ENCODE measurements at regions not wholly inside any gene's neighbourhood (a gene's known extent, or its start where the extent isn't known, plus 50 kb on each side); places are given as distances from the start of the nearest gene placed in this dataset.

- H3K4me3 ChIP-seq (ENCODE audit: low read length) = no peak overlapping the region
- DNase-seq (ENCODE audit: low read depth) = no peak
- TF ChIP-seq, protein P1, sequence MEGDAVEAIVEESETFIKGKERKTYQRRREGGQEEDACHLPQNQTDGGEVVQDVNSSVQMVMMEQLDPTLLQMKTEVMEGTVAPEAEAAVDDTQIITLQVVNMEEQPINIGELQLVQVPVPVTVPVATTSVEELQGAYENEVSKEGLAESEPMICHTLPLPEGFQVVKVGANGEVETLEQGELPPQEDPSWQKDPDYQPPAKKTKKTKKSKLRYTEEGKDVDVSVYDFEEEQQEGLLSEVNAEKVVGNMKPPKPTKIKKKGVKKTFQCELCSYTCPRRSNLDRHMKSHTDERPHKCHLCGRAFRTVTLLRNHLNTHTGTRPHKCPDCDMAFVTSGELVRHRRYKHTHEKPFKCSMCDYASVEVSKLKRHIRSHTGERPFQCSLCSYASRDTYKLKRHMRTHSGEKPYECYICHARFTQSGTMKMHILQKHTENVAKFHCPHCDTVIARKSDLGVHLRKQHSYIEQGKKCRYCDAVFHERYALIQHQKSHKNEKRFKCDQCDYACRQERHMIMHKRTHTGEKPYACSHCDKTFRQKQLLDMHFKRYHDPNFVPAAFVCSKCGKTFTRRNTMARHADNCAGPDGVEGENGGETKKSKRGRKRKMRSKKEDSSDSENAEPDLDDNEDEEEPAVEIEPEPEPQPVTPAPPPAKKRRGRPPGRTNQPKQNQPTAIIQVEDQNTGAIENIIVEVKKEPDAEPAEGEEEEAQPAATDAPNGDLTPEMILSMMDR (IDR thresholded peaks at IDR 0.05; ENCODE audit: insufficient read depth, low read depth, low read length, missing control alignments) = no peak
These were observed 140.9 kb downstream of the SPATA18 start for GRCh38 chr4:52192001-52192400.

GRCh38 chr4:52192721-52193135 lies 141.6 kb downstream of the SPATA18 start:
- H3K4me3 ChIP-seq (ENCODE audit: low read length) = no peak overlapping the region
- TF ChIP-seq, protein P1 (IDR thresholded peaks at IDR 0.05; ENCODE audit: insufficient read depth, low read depth, low read length, missing control alignments) = no peak
- no peak for DNase-seq (ENCODE audit: low read depth)

DNA sequence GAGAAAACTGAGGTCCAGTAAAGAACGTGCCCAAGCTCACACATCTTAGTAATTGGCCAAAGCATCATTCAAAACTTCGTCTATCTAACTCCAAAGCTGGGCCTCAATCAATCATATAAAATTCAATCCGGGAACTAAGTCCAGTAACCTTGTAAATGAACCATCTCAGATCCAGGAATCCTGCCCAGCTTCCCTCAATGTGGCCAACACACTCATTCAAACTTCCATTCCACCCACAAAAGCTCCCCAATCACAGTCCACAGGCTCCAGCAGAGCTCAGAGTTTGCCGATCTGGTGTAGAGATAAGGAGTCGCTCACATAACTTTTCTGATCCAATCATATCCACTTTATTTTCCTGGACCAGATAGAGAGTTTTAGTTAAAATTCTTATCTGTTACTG lies 144.8 kb downstream of the SPATA18 start:
- TF ChIP-seq, protein P1 (IDR thresholded peaks at IDR 0.05; ENCODE audit: insufficient read depth, low read depth, low read length, missing control alignments) = no peak
- no peak for DNase-seq (ENCODE audit: low read depth)
- H3K4me3 ChIP-seq (ENCODE audit: low read length) = no peak overlapping the region

DNA sequence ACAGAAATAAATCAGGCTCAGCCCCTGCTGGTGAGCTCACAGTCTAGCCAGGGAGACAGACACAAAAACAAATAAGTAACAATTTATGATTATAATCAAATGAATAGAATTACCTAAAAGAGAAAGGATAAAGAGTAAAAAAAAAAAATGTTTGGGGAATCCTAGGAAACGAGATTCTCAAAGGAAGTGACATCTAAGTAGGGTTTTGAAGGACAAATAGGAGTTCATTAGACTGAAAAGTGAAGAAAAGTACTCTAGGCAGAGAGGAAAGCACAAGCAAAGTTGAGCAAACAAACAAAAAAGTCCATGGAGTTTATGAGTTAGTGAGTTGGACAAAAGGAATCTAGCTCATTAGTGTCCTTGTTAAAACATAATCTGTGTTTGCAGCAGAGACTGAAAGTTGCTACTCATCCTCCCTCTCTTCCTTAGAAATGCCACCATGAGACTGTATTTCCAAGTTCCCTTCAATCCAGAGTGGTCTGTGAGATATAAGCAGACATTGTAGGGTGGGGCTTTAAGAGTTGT lies 145.6 kb downstream of the SPATA18 start:
- TF ChIP-seq, protein P1 (IDR thresholded peaks at IDR 0.05; ENCODE audit: insufficient read depth, low read depth, low read length, missing control alignments) = no peak
- DNase-seq (ENCODE audit: low read depth) = no peak
- no peak overlapping the region for H3K4me3 ChIP-seq (ENCODE audit: low read length)

GRCh38 chr4:52197306-52197705 lies 146.2 kb downstream of the SPATA18 start:
- TF ChIP-seq, protein P1 (IDR thresholded peaks at IDR 0.05; ENCODE audit: insufficient read depth, low read depth, low read length, missing control alignments) = no peak
- H3K4me3 ChIP-seq (ENCODE audit: low read length) = no peak overlapping the region
- no peak for DNase-seq (ENCODE audit: low read depth)

GRCh38 chr4:52198294-52198693 lies 147.2 kb downstream of the SPATA18 start:
- no peak overlapping the region for H3K4me3 ChIP-seq (ENCODE audit: low read length)
- DNase-seq (ENCODE audit: low read depth) = no peak
- TF ChIP-seq, protein P1 (IDR thresholded peaks at IDR 0.05; ENCODE audit: insufficient read depth, low read depth, low read length, missing control alignments) = no peak

DNA sequence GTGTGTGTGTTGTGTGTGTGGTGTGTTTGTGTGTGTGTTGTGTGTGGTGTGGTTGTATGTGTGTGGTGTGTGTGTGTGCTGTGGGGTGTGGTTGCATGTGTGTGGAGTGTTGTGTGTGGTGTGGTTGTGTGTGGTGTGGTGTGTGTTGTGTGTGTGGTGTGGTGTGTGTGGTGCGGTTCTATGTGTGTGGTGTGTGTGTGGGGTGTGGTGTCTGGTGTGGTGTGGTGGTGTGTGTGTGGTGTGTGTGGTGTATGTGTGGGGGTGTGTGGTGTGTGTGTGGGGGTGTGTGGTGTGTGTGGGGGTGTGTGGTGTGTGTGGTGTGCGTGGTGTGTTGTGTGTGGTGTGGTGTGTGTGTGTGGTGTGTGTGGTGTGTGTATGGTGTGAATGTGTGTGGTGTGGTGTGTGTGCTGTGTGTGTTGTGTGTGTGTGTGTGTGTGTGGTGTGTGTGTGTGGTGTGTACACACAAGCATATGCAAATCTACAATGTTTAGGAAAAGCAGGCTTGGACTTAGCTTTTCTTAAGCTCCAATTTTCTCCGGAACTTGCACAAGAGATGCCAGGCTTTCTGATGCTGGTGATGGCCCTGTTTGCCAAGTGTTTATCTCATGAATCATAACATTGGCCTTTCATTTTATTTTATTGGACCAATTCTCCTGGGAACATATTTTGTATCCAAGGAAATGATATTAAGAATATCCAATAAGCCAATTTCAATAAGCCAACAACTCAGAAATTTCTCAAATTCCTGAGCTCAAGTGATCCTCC lies 148.7 kb downstream of the SPATA18 start:
- TF ChIP-seq, protein P1 (IDR thresholded peaks at IDR 0.05; ENCODE audit: insufficient read depth, low read depth, low read length, missing control alignments) = no peak
- peak; percentile 47 for DNase-seq (ENCODE audit: low read depth)

More for the DNA sequence above, 148.7 kb downstream of the SPATA18 start:
- no peak overlapping the region for H3K4me3 ChIP-seq (ENCODE audit: low read length)
